ENCODE measurements at regions not wholly inside any gene's neighbourhood (a gene's known extent, or its start where the extent isn't known, plus 50 kb on each side); places are given as distances from the start of the nearest gene placed in this dataset.
"Not testable (repeated sequence)": the region's sequence is repeated elsewhere in the genome, so short reads cannot be mapped to it uniquely, and the experiment has no call there.

DNA sequence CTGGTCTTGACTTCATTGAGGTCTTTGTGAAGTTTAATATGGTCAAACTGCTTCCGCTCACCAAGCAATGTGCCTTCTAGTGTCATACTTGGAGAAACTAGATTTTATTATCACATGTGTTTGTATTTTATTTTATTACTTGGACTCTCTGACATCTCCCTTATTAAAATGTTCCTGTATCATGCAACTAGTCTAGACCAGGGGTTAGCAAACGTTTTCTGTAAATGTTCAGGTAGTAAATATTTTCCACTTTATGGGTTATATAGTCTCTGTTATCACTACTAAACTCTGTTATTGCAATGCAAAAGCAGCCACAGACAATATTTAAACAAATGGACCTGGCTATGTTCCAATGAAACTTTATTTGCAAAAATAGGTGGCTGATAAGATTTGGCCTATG is 443.8 kb downstream of the MID1IP1 start:
- DNase-seq, result no peak

- no peak for DNase-seq
Measured at GRCh38 chrX:39247536-39247935, 446.3 kb downstream of the MID1IP1 start.

- no peak for DNase-seq
Measured at GRCh38 chrX:39248330-39248729, 447.1 kb downstream of the MID1IP1 start.

- no peak for DNase-seq
Measured at GRCh38 chrX:39249999-39250398, 448.7 kb downstream of the MID1IP1 start.

DNA sequence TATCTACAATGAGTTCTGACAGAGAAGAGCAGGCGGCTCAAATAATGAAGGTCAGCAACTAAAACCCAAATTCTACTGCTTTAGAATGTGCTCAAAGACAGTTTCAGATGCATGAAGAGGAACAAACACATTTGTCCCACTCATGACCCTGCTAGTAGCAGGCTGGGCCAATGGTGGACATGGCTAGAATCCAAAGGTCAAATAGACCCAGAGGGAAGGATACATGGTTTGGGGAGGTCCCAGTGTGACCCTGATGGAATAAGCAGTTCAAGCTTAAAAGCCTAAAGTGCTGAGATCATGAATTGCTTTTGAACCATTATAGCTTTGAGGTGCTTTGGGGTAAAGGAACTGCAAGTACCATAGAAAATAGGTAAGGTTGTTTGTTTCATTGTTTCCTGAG is 450.7 kb downstream of the MID1IP1 start:
- no peak for DNase-seq

DNA sequence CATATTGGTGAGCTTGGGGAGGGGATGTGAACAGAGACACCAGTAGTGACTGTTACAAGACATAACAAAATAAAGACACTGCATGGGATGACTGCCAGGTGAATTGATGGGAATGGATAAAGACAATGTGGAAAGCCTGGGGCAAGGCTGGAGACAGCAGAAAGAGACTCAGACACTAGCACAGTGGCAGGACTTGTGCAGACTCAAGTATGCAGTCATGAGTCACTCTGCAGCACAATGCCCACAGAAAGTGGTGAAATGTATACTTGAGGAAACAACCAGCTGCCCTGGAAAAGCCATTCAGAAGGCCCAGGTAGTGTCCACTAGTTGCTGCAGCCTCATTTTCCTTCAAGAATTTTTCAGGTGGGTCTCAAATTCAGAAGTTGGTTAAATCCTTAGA is 452.3 kb downstream of the MID1IP1 start:
- no peak for DNase-seq

DNA sequence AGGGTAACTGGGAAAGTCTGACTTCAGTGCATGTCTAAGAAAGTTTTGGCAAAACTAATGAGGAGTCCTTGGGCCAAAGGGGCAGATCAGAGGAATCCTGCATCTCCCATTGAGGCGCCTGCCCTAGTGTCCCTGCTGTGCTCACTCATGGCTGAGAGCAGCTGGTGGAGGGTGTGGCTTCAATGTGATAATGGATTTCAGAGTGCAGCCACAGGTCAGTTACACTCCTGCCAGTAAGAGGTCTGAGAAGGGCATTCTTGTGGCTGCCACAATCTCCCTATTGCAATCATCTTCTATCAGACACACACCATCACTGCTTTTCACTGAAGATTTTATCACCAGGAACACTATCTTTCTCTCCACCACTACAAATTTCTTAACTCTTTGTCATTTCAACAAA is 457.1 kb downstream of the MID1IP1 start:
- DNase-seq, result no peak

- DNase-seq, result no peak
Measured at GRCh38 chrX:39260965-39261364, 459.7 kb downstream of the MID1IP1 start.

- DNase-seq, result no peak
Measured at GRCh38 chrX:39261446-39262147, 460.3 kb downstream of the MID1IP1 start.

DNA sequence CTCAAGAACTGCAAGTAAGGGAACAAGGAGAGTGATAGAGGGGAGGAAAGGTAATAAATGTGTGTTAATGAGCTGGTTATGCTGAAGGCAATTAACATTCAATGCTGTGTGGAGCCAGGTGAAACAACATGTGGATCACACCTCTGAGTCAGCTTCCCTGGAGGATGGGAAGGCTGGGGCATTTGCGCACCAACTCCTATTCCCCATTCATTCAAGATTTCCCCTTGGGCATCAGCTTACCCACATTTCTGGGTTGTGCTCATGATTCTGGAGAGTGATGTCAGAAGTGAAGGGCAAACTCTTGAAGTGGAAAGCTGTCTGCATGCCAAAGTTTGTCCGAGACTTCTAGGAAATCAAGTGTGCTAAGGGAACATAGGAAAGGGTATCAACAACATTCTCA is 461.4 kb downstream of the MID1IP1 start:
- no peak for DNase-seq

DNA sequence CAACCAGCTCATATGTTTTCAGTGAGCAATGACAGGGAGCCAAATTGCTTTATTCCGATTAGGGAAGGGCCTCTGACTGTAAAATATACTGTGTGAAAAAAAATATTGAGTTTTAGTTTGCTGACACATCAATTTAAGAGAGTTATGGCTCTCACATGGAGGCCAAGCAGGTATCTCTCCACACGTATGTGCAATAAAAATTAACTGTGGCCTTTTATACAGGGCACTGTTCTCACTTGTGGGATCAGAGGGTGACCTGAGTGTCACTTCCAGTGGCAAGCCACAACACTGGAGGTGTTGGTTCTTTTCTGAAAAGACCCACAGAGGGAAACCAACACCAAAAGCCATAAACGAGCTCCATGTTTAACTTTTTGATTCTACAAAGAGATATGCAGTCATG is 462.8 kb downstream of the MID1IP1 start:
- DNase-seq, result no peak

- no peak for DNase-seq
Measured at GRCh38 chrX:39267176-39267575, 465.9 kb downstream of the MID1IP1 start.

GRCh38 chrX:39268207-39268606 is 466.9 kb downstream of the MID1IP1 start:
- DNase-seq, result no peak

GRCh38 chrX:39275500-39276068 is 474.3 kb downstream of the MID1IP1 start:
- no peak for DNase-seq

DNA sequence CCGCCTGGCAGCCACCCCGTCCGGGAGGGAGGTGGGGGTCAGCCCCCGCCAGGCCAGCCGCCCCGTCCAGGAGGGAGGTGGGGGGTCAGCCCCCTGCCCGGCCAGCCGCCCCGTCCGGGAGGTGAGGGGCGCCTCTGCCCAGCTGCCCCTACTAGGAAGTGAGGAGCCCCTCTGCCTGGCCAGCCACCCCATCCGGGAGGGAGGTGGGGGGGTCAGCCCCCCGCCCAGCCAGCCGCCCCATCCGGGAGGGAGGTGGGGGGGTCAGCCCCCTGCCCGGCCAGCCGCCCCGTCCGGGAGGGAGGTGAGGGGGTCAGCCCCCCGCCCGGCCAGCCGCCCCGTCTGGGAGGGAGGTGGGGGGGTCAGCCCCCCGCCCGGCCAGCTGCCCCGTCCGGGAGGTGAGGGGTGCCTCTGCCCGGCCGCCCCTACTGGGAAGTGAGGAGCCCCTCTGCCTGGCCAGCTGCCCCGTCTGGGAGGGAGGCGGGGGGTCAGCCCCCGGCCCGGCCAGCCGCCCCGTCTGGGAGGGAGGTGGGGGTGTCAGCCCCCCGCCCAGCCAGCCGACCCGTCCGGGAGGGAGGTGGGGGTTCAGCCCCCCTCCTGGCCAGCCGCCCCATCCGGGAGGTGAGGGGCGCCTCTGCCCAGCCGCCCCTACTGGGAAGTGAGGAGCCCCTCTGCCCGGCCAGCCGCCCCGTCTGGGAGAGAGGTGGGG is 476.6 kb downstream of the MID1IP1 start:
- DNase-seq, result not testable (repeated sequence)

- DNase-seq, result no peak
Measured at GRCh38 chrX:39283239-39283638, 482.0 kb downstream of the MID1IP1 start.

DNA sequence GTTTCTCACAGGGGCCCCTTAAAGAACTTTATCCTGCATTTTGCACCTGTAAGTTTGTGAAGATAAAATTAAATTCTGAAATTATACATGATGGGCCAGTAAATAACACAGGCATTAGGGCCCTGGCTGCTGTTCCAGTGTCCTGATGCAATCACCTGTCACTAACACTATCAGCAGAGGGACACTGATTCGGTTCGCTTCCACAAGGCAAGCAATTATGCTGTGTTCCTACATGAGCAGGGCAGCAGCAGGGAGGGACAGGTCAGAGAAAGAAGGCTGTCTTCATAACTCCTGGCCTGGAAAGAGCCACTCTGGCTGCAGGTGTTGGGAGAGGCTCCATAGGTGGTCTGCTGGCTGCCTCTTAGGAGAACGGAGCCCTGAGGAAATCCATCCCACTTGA is 487.3 kb downstream of the MID1IP1 start:
- no peak for DNase-seq

DNA sequence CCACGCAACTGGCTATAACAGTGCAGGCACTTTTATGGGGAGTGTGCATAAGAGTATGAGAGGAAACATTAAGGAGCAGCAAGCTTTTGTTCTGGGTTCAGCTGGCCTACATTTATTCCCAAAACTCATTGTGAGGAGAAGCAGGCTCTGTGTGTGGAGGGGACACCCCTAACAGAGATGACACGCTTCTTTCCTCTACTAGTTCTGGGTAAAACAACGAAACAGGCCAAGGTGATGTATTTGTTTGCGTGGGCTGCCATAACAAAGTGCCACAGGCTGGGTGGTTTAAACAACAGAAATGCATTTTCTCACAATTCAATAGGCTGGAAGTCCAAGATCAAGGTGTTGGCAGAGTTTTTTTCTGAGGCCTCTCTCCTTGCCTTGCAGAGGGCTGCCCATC is 488.6 kb downstream of the MID1IP1 start:
- DNase-seq, result no peak

GRCh38 chrX:39293203-39293602 is 491.9 kb downstream of the MID1IP1 start:
- no peak for DNase-seq

DNA sequence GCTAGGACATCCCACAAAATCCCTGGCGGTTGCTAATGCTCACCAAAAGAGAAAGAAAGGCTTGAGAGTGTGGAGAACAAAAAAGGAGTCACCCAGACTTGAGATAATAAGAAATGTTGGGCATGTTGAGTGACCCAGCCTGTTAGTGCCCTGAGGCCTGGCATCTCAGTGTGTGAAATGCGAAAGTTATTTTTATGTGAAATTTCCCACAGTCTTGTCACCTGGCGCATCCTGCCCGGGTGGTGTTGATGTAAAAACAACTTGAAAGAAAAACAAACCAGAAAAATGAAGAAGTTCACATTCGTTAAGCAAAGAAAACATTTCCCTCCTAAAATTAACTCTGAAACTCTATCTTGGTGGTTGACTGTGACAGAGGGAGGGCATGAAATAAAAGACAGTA is 495.2 kb downstream of the MID1IP1 start:
- DNase-seq, result no peak

GRCh38 chrX:39298821-39299220 is 497.6 kb downstream of the MID1IP1 start:
- no peak for DNase-seq

DNA sequence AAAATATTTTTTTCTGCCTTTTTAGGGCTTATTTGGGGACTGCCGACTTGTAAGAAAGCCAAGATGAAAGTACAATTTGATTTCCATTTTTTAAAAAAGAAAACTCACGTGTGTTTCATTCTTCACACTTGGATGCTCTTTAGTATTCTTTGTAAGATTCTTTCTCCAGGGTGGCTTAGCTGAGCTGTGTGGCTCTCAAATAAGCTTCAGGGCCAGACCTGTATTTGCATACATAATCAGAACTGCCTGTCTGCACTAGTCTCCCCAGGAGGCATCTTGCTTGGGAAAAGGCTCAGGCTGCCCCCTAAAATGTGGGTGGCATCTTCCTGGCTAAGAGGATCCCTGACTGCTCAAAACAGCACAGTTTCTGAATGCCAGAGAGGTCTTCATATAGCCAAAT is 498.4 kb downstream of the MID1IP1 start:
- no peak for DNase-seq

GRCh38 chrX:39301036-39301435 is 499.8 kb downstream of the MID1IP1 start:
- no peak for DNase-seq

- no peak for DNase-seq
Measured at GRCh38 chrX:39302838-39303237, 501.6 kb downstream of the MID1IP1 start.

- DNase-seq, result no peak
Measured at GRCh38 chrX:39304746-39305145, 503.5 kb downstream of the MID1IP1 start.

Measured in NCI-H2081 treated with DMSO at 0.1 percent for 48 hours (cell line).